Jurkat, Clone E6-1 (cell line): ENCODE measurements at regions not wholly inside any gene's neighbourhood (a gene's known extent, or its start where the extent isn't known, plus 50 kb on each side); places are given as distances from the start of the nearest gene placed in this dataset.
A peak's percentile ranks its signal among the peaks of the same experiment; 100 is the strongest.

Experiments used
- DNase-seq: peaks from one replicate; pipeline ENCODE4 v3.0.0-alpha.2; 2011; ENCODE audit warnings: low read depth, low spot score
- H3K4me3 ChIP-seq: 2 replicates; pipeline ENCODE4 v1.5.1; 2011; ENCODE audit warnings: mild to moderate bottlenecking, low read length, control low read depth, moderate library complexity

DNA sequence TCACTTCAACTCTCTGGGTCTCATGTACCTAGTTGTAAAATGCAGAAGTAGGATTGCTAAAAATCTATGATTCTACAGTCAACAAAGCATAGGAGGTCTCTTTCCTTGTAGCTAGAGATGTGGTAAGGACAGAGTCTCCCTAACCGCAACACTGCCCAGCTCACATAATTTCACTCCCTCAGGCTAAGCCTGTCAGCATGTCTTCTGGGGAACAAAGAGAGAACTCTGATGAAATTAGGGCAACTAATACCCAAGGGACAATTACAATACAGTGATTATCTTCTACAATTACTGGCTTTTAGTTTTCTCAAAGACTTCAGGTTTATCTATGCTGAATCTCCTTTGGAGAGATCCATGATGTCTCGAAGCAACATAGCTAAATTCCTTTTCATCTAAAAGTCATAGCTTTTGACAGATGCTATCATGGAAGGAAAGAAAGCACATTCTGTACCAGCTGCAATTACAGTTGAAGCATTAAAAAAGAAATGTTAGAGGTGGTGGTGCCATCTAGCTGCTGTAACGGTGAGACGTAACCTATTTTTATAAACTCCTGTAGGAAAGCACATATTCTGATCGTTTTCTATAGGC, 141.1 kb upstream of the TARS1 start:
- peak; percentile 9 for DNase-seq
- no peak overlapping the region for H3K4me3 ChIP-seq

DNA sequence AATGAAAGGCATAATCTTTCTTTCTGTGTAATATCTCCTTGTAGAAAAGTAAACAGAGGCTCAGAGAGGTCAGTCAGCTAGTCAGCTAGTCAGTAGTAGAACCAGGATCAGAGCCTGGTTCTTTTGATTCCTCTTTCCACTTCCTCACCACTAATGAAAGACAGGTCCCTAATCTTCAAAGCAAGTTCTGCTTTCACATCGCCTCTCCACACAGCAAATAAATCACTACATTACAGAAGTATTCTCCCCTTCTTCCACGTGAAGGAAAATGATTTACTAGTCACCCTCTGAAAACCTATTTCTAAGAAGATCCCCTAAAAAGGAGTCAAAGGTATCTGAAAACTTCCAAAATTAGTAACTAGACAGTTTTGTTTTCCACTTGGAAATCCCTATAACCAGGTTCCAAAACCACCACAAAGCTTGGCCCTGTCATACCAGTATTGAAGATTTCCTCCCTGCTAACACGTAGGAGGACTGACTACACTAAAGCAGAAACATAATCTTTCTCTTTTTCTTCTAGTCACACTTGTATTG, 140.5 kb upstream of the TARS1 start:
- no peak overlapping the region for H3K4me3 ChIP-seq
- DNase-seq = no peak

DNA sequence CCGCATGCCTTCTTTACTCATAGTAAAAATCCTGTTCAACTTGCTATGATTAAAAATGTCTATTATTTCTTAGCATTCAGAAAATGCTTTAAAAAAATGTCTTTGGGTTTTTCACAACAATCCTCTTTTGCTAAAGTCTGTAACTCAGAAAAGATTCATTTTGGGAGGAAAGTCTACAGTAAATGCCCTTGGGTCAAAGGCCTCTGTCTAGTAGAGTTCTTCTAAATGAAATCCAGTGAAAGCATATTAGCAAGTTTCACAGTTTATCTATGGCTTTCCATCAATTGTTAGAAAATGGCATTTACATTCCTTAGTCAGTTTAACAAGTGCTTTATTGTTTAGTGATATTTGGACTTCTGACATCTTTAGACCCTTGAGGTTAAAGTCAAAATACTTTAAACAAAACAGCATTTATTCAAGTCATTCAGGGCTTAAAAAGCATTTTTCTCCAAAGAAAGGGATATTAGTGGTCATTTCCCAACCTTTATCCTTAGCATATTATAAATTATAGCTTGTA, 137.1 kb upstream of the TARS1 start:
- no peak overlapping the region for H3K4me3 ChIP-seq
- DNase-seq = no peak

DNA sequence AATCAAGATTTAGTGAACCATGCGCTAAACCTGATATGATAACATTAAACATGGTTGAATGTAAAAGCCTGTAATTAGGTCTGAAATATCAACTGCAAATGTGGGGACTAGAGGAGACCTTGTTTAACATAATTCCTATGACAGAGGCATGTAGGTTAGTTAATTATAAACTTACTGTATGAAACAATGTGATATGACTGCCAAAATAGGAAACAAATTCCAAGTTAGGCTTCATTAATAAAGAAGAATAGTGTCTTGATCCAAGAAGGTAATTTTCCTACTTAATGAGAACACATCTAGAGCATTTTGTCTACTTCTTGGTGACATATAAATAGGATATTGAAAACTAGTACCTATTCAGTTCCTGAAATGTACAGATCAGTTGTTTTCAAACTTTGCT, 136.2 kb upstream of the TARS1 start:
- no peak overlapping the region for H3K4me3 ChIP-seq
- no peak for DNase-seq

DNA sequence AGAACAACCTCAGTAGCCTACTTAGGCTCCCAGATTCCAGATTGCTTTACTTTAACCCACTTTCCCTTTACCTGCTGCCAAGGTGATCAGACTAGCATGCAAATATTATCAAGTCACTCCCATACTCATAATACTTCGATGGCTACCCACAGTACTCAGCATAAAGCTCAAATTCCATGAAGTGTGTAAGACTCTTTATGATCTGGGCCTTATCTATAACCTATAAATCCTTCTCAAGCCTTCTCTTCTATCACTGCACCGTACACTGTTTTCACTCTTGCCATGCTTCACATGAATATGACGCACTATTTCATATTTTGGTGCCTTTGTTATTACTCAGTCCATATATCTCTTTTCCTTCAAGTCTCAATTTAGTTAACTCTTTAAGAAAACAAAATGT, 135.2 kb upstream of the TARS1 start:
- H3K4me3 ChIP-seq = no peak overlapping the region
- no peak for DNase-seq

DNA sequence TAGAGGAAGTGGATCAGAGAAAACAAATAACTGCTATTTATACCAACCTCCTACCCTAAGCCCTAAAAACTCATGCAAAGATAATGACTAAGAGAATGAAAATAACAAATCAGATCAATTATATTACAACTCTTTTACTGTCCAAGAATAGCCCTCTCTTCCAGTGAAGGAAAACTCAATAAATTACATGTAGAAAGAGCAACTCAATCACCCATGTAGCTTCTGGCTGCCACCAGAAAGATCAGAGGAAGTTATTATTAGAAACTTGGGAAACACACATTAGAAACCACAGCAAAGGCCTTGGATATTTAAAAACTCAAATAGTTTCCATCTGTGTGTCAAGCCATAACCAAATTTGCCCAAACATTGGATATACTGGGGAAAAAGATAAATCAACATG, 134.0 kb upstream of the TARS1 start:
- no peak overlapping the region for H3K4me3 ChIP-seq
- DNase-seq = no peak

DNA sequence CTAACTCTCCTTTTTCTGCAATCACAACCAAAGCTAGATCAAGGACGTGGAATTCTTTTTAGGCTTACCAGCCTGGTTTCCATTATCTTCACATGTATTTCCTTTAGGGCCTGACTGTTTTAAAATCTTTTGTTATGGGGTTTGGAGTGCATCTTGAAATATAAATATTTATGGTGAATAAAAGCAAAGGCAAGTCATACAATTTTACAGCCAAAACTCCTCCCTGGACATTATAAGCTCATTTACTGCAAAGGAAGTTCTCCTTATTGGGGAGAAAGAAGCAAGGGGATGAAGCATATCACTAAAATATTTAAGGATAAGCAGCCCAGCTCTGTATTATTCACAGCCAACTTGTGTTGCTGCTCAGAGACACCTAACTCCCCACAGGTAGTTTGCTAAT, 132.2 kb upstream of the TARS1 start:
- no peak overlapping the region for H3K4me3 ChIP-seq
- DNase-seq = no peak

DNA sequence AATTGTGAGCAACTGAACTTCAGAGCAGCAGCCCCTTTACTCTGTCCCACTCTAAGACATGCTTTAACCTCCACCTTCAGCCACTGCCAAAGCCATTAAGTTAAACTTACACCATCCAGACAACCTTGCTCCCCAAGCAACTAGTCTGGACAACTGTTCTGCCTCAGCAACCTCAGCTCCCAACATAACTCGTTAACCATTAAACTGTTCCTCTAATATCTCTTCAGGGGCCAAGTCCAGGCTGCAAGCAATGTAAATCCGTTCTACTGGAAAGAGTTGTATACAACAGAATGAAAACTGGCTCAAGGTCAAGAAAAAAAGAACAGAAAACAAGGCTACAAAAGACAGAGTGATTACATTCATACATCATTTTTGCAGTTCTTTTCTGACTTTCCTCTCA, 131.7 kb upstream of the TARS1 start:
- DNase-seq = no peak
- H3K4me3 ChIP-seq = no peak overlapping the region

DNA sequence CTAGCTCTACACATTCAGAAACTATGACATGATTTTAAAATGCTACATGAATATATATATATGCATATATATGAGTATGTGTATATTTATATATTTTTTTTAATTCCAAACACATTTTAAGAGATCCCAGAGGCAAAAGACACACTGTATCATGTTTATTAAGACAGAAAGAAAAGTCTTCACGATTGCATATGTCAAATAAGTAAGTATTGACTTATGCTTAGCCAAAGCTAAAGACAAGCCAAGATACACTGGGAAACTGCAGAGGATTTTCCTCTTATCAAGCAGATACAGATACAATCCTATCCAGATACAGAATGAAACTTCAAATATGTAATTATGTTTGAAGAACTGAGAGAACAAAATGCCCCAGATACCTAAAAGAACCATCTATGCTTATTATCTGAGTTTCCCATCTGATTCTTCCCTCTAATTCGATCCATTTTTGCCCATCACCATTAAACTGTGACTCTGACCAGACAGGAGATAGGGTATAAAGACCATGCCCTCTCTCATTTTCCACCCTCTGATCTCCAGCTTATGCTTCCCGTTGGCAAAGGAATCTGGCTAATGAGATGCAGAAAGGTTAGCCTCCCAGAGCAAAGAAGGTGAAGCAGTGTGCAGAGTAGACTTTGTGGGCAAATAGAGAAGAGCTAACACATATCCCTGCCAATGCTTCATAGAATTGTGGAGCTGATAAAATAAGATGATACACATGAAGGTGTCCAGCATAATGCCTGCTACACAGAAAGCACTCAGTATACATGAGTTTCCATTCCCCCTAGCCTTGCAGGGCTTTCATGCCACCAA, 131.0 kb upstream of the TARS1 start:
- no peak overlapping the region for H3K4me3 ChIP-seq
- DNase-seq = no peak

DNA sequence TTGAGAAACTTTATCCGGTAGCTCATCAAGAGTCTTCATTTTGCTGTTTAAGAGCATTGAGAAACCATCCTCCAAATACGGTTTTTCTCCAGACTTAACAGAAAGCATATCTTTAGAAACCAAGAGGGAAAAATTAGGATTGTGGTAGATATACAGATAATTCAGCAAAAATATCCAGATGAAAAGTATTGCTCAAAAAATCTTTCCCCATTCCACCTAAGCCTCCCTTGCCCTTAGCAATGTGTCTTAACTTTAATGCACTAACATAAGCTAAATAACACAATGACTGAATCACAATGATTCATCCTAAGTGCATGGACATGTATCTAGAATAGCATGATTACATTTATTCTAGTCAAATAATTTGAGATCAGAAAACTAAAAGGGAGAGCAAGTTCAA, 130.3 kb upstream of the TARS1 start:
- no peak for DNase-seq
- no peak overlapping the region for H3K4me3 ChIP-seq

DNA sequence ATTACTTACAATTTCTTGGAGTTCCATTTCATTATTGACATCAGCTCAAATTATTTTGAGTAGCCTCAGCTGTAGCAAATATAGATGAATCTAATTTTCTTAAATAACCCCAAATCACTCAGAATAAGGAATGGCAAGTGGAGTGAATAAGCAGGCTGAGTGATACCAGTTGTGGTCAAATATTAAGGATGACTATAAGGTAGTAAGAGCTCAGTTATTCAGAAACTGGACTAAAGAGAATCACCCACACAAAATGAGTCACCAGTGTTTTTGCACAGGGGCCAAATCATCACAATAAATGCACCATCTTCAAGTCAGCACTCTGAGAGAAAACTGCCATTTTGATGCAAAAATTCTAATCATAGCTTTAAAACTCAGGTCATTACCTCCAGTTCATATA, 128.9 kb upstream of the TARS1 start:
- H3K4me3 ChIP-seq = no peak overlapping the region
- DNase-seq = no peak

DNA sequence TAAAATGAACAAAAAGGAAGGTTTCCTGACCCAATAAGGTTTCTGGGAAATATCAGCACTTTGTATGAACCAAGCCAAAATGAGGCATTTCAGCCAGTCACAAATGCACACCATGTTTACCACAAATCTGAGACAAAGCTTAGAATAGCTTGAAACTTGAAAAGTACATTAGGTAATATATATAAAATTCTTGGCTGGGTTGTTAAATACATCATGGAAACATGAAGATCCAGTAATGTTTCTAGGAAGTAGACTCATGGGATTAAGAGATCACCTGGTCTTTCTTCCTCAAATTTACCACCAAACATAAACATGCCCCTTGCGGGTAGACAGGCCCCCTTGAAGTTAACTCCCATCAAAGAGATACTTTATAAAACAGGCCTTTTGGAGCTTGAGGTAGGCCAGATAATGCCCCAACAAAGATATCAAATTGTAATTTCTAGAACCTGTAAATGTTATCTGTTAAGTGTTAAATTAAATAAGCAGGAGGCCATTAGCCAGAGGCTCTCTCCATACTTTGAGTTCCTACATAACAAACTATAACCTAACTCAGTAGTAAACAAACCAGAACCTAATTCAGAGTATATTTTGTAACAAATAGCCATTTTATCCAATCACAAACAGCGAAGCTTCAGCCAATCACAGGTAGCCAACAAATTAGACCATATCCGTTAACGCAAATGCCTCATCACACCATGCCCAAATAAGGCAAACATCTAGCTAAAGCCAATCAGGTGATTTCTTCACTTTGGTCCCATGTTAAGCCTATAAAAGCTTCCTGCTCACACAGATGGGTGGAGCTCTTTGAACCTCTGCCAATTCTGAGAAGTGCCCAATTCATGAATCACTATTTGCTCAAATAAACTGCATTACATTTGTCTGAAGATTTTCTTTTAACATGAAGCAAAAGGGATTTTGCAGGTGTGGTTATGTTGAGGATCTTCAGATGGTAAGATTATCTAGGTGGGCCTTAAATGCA, 127.9 kb upstream of the TARS1 start:
- no peak overlapping the region for H3K4me3 ChIP-seq
- DNase-seq = no peak

DNA sequence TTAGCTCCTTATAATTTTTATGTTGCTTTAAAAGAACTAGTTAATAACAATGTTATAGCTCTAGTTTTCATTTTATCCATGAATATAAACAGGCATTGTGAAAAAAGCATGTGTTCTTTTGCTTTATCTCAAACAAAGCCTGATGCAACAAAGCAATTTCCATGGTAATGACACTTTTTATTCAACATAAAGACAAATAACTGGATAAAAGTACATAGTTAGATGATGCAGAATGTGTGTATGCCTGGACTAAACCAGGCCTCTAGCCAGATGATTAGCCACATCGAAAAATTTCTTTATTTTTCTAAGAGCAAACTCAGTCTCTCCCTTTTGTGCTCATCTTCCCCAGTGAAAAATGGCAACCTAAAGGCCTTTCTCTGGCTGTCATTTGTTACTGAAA, 125.6 kb upstream of the TARS1 start:
- no peak overlapping the region for H3K4me3 ChIP-seq
- DNase-seq = no peak

DNA sequence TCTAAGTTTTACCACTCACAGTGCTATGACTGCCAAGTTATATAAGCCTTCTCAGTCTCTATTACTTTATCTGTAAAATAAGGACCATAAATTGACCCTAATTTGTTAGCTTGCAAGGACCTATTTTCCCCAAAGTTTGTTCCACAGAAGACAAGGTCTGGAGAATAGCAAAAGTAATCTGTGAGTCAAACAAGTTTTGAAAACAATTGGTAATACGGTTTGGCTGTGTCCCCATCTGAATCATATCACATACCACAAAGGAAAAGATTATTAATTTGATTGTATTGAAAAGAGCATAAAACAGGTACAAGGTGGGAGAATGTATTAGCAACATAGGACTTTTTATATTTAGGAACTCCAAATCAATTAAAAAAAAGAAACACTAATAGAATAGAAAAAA, 124.0 kb upstream of the TARS1 start:
- no peak for DNase-seq
- H3K4me3 ChIP-seq = no peak overlapping the region

DNA sequence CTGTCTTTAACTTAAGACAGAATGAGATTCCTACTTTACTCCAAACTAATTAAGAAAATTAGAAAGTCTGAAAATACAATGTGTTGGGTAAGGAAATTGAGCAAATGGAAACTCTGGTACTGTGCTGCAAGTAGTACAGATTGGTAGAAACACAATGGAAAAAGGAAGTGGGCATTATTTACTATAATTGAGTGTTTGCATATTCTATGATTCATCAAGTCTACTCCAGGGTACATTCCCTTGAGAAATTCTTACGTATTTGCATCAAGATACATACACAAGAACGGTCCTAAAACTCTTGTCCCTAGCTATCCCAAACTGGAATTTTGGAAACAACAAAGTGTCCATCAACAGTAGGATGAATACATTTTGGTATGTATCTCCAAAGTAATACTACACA, 123.5 kb upstream of the TARS1 start:
- H3K4me3 ChIP-seq = no peak overlapping the region
- DNase-seq = no peak

DNA sequence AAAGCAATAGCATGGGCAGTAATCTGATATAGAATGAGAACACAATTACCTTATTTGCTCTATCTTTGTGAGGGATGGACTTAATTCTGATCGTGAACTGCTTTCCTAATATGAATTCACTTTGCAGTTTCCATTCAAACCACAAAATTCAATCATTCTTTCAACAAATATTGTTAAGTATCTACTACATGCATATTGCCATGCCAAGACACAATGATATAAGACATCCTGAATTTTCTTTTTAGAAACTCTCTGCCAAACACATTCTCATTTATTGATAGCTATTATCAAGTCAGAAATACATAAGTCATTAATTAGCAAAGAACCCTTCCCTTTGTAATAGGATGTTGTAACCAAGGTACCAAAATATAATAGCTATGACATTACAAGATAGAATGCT, 121.6 kb upstream of the TARS1 start:
- no peak overlapping the region for H3K4me3 ChIP-seq
- DNase-seq = no peak

DNA sequence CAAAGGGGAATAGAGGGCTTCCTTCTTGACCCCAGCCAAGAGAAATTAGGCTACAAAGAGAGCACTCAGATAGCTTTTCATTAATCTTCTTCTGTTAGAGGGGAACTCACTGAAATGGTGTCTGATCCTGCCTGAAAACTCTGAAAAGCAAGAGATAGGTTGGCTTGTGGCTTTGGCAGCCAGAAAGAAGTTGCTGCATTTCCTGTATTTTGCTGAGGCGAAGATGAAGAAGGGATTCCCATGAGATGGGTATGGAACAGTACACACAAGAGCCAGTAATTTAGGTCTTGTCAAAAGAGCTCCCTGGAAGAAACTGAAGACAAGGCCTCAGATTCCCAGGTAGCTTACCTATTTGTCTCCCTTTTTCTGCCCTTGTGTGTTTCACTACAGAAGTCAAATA, 120.9 kb upstream of the TARS1 start:
- DNase-seq = peak; percentile 4
- no peak overlapping the region for H3K4me3 ChIP-seq

DNA sequence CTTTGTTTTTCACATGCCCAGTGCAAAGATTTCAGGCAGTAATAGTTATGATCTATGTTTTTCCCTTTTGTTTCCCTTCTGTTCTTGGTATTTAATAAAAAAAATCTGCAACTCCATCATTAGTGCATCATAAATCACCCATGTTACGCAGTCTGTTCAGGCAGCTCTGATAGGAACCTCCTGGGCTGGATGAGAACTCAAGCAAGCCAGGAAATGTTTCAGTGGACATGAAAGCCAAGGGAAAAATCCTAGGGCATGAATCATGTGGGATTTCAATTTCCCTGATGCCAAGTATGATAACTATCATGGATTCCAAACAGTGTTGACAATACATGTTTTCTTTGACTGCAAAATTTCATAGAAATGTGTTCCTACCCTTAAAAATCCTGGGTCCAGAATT, 119.7 kb upstream of the TARS1 start:
- DNase-seq = no peak
- H3K4me3 ChIP-seq = no peak overlapping the region

DNA sequence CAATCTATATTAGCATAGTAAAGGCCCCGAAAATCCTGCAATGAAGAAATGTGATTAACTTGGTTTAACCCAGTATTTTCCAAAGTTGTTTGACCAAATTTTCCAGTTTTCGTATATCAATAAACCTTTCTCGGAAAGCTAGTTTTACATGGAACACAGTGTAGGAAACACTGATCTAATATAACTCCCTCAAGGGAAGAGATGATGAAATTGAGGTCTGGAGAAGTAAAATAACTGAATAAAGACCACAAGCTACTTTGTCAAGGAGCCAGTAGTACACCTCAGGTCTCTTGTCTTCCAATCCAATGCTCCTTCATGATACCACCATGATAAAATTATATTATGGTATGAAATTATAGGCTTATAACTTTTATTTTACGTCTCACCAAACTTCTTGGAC, 118.1 kb upstream of the TARS1 start:
- DNase-seq = no peak
- no peak overlapping the region for H3K4me3 ChIP-seq
